ENCODE measurements at regions not wholly inside any gene's neighbourhood (a gene's known extent, or its start where the extent isn't known, plus 50 kb on each side); places are given as distances from the start of the nearest gene placed in this dataset.
A peak's percentile ranks its signal among the peaks of the same experiment; 100 is the strongest.

- Histone ChIP-seq H3K9me3 (ENCODE audit: insufficient read depth, low read length, severe bottlenecking) (no peaks in the 10 kb centered on the region), H3K4me3 (ENCODE audit: low read depth in 1 of 2, low read length in 2 of 2) (no peak overlapping the region), H3K9ac (ENCODE audit: low read depth, low read length) (no peak overlapping the region), H3K27ac (ENCODE audit: low read length) (no peak overlapping the region), H3K36me3 (ENCODE audit: insufficient read depth, low read length) (no peaks in the 10 kb centered on the region), H4K20me1 (ENCODE audit: insufficient read depth, low read length) (no peaks in the 10 kb centered on the region), H3K79me2 (ENCODE audit: insufficient read depth, low read length) (no peaks in the 10 kb centered on the region), H3K4me1 (ENCODE audit: insufficient read depth, low read length) (no peaks in the 10 kb centered on the region), H3K27me3 (ENCODE audit: insufficient read depth, low read length, poor library complexity) (no peaks in the 10 kb centered on the region), H2AFZ (ENCODE audit: low read depth, low read length) (no peak overlapping the region), H3K4me2 (ENCODE audit: insufficient read depth, low read length) (no peak overlapping the region)
- DNase-seq (no peak), ATAC-seq (ENCODE audit: insufficient read depth, low read depth) (no peak)
- TF ChIP-seq CTCF (IDR thresholded peaks at IDR 0.05; ENCODE audit: borderline replicate concordance, extremely low read depth, low read length, poor library complexity, severe bottlenecking) (no peak), EZH2 (IDR thresholded peaks at IDR 0.05; ENCODE audit: borderline replicate concordance, low read depth, low read length, severe bottlenecking) (no peak)
Observed at GRCh38 chr4:1512738-1513660, 106.8 kb upstream of the NKX1-1 start.

- H2AFZ ChIP-seq (ENCODE audit: low read depth, low read length) = no peak overlapping the region
- no peak for ATAC-seq (ENCODE audit: insufficient read depth, low read depth)
- no peaks in the 10 kb centered on the region for H3K27me3 ChIP-seq (ENCODE audit: insufficient read depth, low read length, poor library complexity)
- H3K27ac ChIP-seq (ENCODE audit: low read length) = no peak overlapping the region
- no peaks in the 10 kb centered on the region for H3K36me3 ChIP-seq (ENCODE audit: insufficient read depth, low read length)
- H3K4me1 ChIP-seq (ENCODE audit: insufficient read depth, low read length) = no peaks in the 10 kb centered on the region
- DNase-seq = no peak
- no peak overlapping the region for H3K9ac ChIP-seq (ENCODE audit: low read depth, low read length)
- no peaks in the 10 kb centered on the region for H3K79me2 ChIP-seq (ENCODE audit: insufficient read depth, low read length)
- H3K9me3 ChIP-seq (ENCODE audit: insufficient read depth, low read length, severe bottlenecking) = no peaks in the 10 kb centered on the region
- H4K20me1 ChIP-seq (ENCODE audit: insufficient read depth, low read length) = no peaks in the 10 kb centered on the region
- H3K4me3 ChIP-seq (ENCODE audit: low read depth in 1 of 2, low read length in 2 of 2) = no peak overlapping the region
- TF ChIP-seq CTCF (IDR thresholded peaks at IDR 0.05; ENCODE audit: borderline replicate concordance, extremely low read depth, low read length, poor library complexity, severe bottlenecking) = no peak
- no peak for TF ChIP-seq EZH2 (IDR thresholded peaks at IDR 0.05; ENCODE audit: borderline replicate concordance, low read depth, low read length, severe bottlenecking)
- H3K4me2 ChIP-seq (ENCODE audit: insufficient read depth, low read length) = no peak overlapping the region
Observed at GRCh38 chr4:1512051-1512737, 106.0 kb upstream of the NKX1-1 start.

- Histone ChIP-seq H3K27ac (ENCODE audit: low read length) (no peak overlapping the region), H4K20me1 (ENCODE audit: insufficient read depth, low read length) (no peaks in the 10 kb centered on the region), H3K79me2 (ENCODE audit: insufficient read depth, low read length) (no peaks in the 10 kb centered on the region), H3K4me3 (ENCODE audit: low read depth in 1 of 2, low read length in 2 of 2) (no peak overlapping the region), H3K36me3 (ENCODE audit: insufficient read depth, low read length) (no peaks in the 10 kb centered on the region), H2AFZ (ENCODE audit: low read depth, low read length) (no peak overlapping the region), H3K4me1 (ENCODE audit: insufficient read depth, low read length) (no peaks in the 10 kb centered on the region), H3K27me3 (ENCODE audit: insufficient read depth, low read length, poor library complexity) (no peaks in the 10 kb centered on the region), H3K9me3 (ENCODE audit: insufficient read depth, low read length, severe bottlenecking) (no peaks in the 10 kb centered on the region), H3K9ac (ENCODE audit: low read depth, low read length) (no peak overlapping the region), H3K4me2 (ENCODE audit: insufficient read depth, low read length) (no peak overlapping the region)
- ATAC-seq (ENCODE audit: insufficient read depth, low read depth) (peak; percentile 40; the same call in 2 of the 3 replicates), DNase-seq (no peak)
- no peak for TF ChIP-seq EZH2 (IDR thresholded peaks at IDR 0.05; ENCODE audit: borderline replicate concordance, low read depth, low read length, severe bottlenecking)
- TF ChIP-seq CTCF (IDR thresholded peaks at IDR 0.05; ENCODE audit: borderline replicate concordance, extremely low read depth, low read length, poor library complexity, severe bottlenecking) = no peak
Observed at GRCh38 chr4:1511441-1512041, 105.3 kb upstream of the NKX1-1 start.
